ENCODE measurements at regions not wholly inside any gene's neighbourhood (a gene's known extent, or its start where the extent isn't known, plus 50 kb on each side); places are given as distances from the start of the nearest gene placed in this dataset.

GRCh38 chr22:48661984-48662383 is 1165.7 kb downstream of the BRD1 start:
- Histone ChIP-seq H3K27me3 (no peaks in the 10 kb centered on the region), H3K4me3 (no peak overlapping the region), H3K36me3 (no peaks in the 10 kb centered on the region), H3K9ac (no peak overlapping the region), H4K20me1 (peaks cover 0 to 65% (median 0%) of the 10 kb centered on the region in 11 experiments; a peak in 5 of 22 replicates), H3K4me2 (no peak overlapping the region), H3K27ac (no peak overlapping the region), H3K9me3 (replicated peaks in 1 of 11) (peaks cover 0 to 13% (median 10%) of the 10 kb centered on the region in 11 experiments; a peak in 16 of 22 replicates), H3K4me1 (peaks cover 0 to 5% (median 0%) of the 10 kb centered on the region in 10 experiments; a peak in 1 of 20 replicates)
- no peak for TF ChIP-seq Cebpa-rat (IDR thresholded peaks at IDR 0.05)

- Histone ChIP-seq H3K9me3 (replicated peaks in 1 of 11) (peaks cover 0 to 13% (median 10%) of the 10 kb centered on the region in 11 experiments; a peak in 16 of 22 replicates), H3K27ac (no peak overlapping the region; a peak in 1 of 22 replicates), H3K4me3 (no peak overlapping the region), H3K4me2 (no peak overlapping the region), H3K27me3 (no peaks in the 10 kb centered on the region), H4K20me1 (peaks cover 0 to 61% (median 0%) of the 10 kb centered on the region in 11 experiments; a peak in 5 of 22 replicates), H3K4me1 (peaks cover 0 to 11% (median 2%) of the 10 kb centered on the region in 10 experiments; a peak in 11 of 20 replicates), H3K36me3 (no peaks in the 10 kb centered on the region), H3K9ac (no peak overlapping the region)
- no peak for TF ChIP-seq Cebpa-rat (IDR thresholded peaks at IDR 0.05)
Observed at GRCh38 chr22:48660790-48661740, 1166.6 kb downstream of the BRD1 start.

GRCh38 chr22:48660104-48660789 is 1167.4 kb downstream of the BRD1 start:
- no peaks in the 10 kb centered on the region for H3K36me3 ChIP-seq
- TF ChIP-seq Cebpa-rat (IDR thresholded peaks at IDR 0.05): no peak
- H3K4me3 ChIP-seq: no peak overlapping the region
- no peak overlapping the region for H3K9ac ChIP-seq
- H3K9me3 ChIP-seq (replicated peaks in 1 of 11): peaks cover 0 to 14% (median 10%) of the 10 kb centered on the region in 11 experiments; a peak in 16 of 22 replicates
- no peak overlapping the region for H3K4me2 ChIP-seq
- H4K20me1 ChIP-seq: peaks cover 0 to 61% (median 0%) of the 10 kb centered on the region in 11 experiments; a peak in 5 of 22 replicates
- no peak overlapping the region; a peak in 1 of 22 replicates for H3K27ac ChIP-seq
- peaks cover 0 to 19% (median 10%) of the 10 kb centered on the region in 10 experiments; a peak in 12 of 20 replicates for H3K4me1 ChIP-seq
- no peaks in the 10 kb centered on the region for H3K27me3 ChIP-seq

- Histone ChIP-seq H3K27ac (no peak overlapping the region), H3K4me1 (peaks cover 0 to 27% (median 17%) of the 10 kb centered on the region in 10 experiments; a peak in 15 of 20 replicates), H3K27me3 (no peaks in the 10 kb centered on the region), H3K9ac (no peak overlapping the region), H3K36me3 (no peaks in the 10 kb centered on the region), H3K9me3 (replicated peaks in 1 of 11) (peaks cover 0 to 19% (median 10%) of the 10 kb centered on the region in 11 experiments; a peak in 16 of 22 replicates), H3K4me2 (no peak overlapping the region), H3K4me3 (no peak overlapping the region), H4K20me1 (peaks cover 0 to 61% (median 0%) of the 10 kb centered on the region in 11 experiments; a peak in 5 of 22 replicates)
- no peak for TF ChIP-seq Cebpa-rat (IDR thresholded peaks at IDR 0.05)
Observed at GRCh38 chr22:48659404-48659996, 1168.2 kb downstream of the BRD1 start.

- Histone ChIP-seq H3K27ac (no peak overlapping the region), H3K4me3 (no peak overlapping the region), H3K36me3 (no peaks in the 10 kb centered on the region), H3K9me3 (replicated peaks in 1 of 11) (peaks cover 0 to 16% (median 8%) of the 10 kb centered on the region in 11 experiments; a peak in 16 of 22 replicates), H3K4me1 (peaks cover 0 to 29% (median 17%) of the 10 kb centered on the region in 10 experiments; a peak in 15 of 20 replicates), H3K9ac (no peak overlapping the region), H3K27me3 (no peaks in the 10 kb centered on the region), H3K4me2 (no peak overlapping the region), H4K20me1 (peaks cover 0 to 67% (median 0%) of the 10 kb centered on the region in 11 experiments; a peak in 5 of 22 replicates)
- no peak for TF ChIP-seq Cebpa-rat (IDR thresholded peaks at IDR 0.05)
Observed at GRCh38 chr22:48658871-48659270, 1168.8 kb downstream of the BRD1 start.

GRCh38 chr22:48658246-48658645 is 1169.4 kb downstream of the BRD1 start:
- no peaks in the 10 kb centered on the region for H3K36me3 ChIP-seq
- no peak for TF ChIP-seq Cebpa-rat (IDR thresholded peaks at IDR 0.05)
- no peak overlapping the region for H3K27ac ChIP-seq
- peaks cover 0 to 71% (median 0%) of the 10 kb centered on the region in 11 experiments; a peak in 5 of 22 replicates for H4K20me1 ChIP-seq
- peaks cover 0 to 10% (median 2%) of the 10 kb centered on the region in 11 experiments; a peak in 15 of 22 replicates for H3K9me3 ChIP-seq (replicated peaks in 1 of 11)
- H3K4me3 ChIP-seq: no peak overlapping the region
- no peak overlapping the region for H3K9ac ChIP-seq
- H3K4me2 ChIP-seq: no peak overlapping the region
- no peaks in the 10 kb centered on the region for H3K27me3 ChIP-seq
- peaks cover 0 to 29% (median 17%) of the 10 kb centered on the region in 10 experiments; a peak in 15 of 20 replicates for H3K4me1 ChIP-seq

GRCh38 chr22:48654492-48654891 is 1173.2 kb downstream of the BRD1 start:
- peaks cover 0 to 78% (median 5%) of the 10 kb centered on the region in 11 experiments; a peak in 8 of 22 replicates for H4K20me1 ChIP-seq
- H3K9me3 ChIP-seq (replicated peaks in 1 of 11): peaks cover 0 to 9% (median 0%) of the 10 kb centered on the region in 11 experiments; a peak in 2 of 22 replicates
- H3K27me3 ChIP-seq: no peaks in the 10 kb centered on the region
- H3K36me3 ChIP-seq: no peaks in the 10 kb centered on the region
- H3K9ac ChIP-seq: no peak overlapping the region
- no peak overlapping the region for H3K4me3 ChIP-seq
- no peak for TF ChIP-seq Cebpa-rat (IDR thresholded peaks at IDR 0.05)
- no peak overlapping the region for H3K27ac ChIP-seq
- peak overlapping the region in 5 of 11 experiments; percentile 26 to 55 (median 48); a peak in 7 of 22 replicates for H3K4me2 ChIP-seq
- H3K4me1 ChIP-seq: peaks cover 0 to 48% (median 38%) of the 10 kb centered on the region in 10 experiments; a peak in 16 of 20 replicates

GRCh38 chr22:48653929-48654328 is 1173.7 kb downstream of the BRD1 start:
- Histone ChIP-seq H3K4me1 (peaks cover 0 to 48% (median 38%) of the 10 kb centered on the region in 10 experiments; a peak in 16 of 20 replicates), H3K27me3 (no peaks in the 10 kb centered on the region), H3K27ac (no peak overlapping the region), H3K4me2 (no peak overlapping the region), H3K36me3 (no peaks in the 10 kb centered on the region), H3K9ac (no peak overlapping the region), H3K4me3 (no peak overlapping the region), H3K9me3 (replicated peaks in 1 of 11) (peaks cover 0 to 9% (median 0%) of the 10 kb centered on the region in 11 experiments; a peak in 2 of 22 replicates), H4K20me1 (peaks cover 0 to 78% (median 10%) of the 10 kb centered on the region in 11 experiments; a peak in 8 of 22 replicates)
- no peak for TF ChIP-seq Cebpa-rat (IDR thresholded peaks at IDR 0.05)
